ENCODE measurements at regions not wholly inside any gene's neighbourhood (a gene's known extent, or its start where the extent isn't known, plus 50 kb on each side); places are given as distances from the start of the nearest gene placed in this dataset.

DNA sequence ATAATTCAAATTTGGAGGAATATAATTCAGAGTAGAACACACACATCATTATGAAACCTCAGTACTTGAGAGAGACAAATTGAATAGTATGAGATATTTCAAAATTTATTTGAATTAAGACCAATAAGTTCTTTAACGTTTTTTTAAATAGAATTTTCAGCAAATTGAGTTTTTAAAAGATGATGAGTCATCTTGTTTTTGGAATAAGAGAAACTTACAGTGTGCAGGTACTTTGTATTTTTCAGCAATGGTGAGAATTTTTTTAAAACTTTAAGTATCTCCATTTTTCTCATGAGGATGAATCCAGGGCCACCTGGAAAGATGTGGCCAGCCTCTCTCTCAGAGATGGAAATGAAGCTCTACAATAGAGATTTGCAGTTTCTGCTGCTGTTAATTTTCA lies 1015.0 kb upstream of the TENM4 start:
- no peak for DNase-seq

DNA sequence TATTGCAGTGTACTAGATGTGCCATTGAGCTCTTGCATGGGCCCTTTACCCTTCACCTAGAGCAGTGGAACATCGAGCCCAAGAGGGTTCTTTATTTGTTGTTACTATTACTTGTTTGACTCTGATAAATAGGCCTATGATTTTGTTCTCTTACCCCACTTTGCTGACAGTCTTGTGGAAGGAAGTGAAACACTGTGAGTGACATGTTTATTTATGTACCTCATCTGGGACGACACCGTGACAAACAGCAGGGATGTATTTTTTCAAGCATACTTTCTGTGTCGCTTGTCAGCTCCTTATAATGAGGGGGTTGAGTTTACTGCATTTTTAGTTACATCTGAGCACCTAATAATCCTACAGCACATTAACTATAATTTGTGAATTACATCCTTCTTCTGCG lies 1010.3 kb upstream of the TENM4 start:
- DNase-seq, result no peak

DNA sequence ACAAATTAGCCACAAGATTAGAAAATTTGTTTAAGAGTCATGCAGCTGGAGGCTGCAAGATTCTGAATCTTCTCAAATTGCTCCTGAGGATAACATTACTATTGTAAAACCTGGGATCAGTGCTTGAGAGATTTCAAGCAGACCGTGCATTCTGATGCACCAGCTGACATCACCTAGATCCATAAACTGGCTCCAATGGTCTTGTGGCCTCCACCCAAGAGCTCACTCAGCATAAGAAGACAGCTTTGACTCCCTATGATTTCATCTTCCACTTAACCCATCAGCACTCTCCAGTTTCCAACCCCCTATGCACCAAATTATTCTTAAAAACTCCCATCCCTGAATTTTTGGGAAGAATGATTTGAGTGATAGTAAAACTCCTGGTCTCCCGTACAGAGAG lies 1007.9 kb upstream of the TENM4 start:
- DNase-seq, result no peak

DNA sequence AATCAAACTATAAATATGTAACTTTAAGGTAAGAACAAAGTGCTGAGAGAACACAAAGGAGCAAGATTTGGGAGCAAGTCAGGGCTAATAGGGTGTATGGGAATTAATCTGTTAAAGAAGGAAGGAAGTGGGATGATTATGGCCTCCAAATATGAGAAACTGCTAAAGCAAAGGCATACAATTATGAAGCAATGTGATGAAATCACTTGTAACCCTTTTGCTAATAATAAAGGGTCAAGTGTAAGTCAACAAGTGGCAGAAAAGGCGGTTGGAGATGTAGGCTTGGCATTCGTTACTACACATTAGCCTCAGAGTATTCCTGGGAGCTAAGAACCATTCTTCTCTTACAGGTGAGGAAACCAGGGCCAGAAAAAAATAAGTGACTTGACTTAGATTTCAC lies 1002.3 kb upstream of the TENM4 start:
- no peak for DNase-seq

GRCh38 chr11:80441821-80442220 lies 1001.0 kb upstream of the TENM4 start:
- DNase-seq, result no peak

DNA sequence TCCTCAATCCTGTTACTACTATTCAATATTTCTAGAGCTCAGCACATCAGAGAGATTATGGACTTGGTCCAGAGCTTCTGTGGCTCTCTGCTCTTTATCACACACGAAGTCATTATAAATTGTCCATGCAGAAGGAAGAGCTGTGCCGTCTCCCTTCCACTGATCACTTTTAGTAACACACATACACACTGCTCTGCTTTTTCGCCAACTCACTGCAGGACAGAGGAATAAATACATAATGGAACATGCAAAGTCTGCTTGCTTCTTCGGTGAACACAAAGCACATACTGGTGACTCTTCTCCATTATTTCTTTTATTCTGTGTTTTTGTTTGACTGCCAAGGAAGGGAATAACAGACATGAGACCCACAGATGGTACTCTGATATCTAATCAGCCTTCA lies 1000.0 kb upstream of the TENM4 start:
- DNase-seq, result no peak

DNA sequence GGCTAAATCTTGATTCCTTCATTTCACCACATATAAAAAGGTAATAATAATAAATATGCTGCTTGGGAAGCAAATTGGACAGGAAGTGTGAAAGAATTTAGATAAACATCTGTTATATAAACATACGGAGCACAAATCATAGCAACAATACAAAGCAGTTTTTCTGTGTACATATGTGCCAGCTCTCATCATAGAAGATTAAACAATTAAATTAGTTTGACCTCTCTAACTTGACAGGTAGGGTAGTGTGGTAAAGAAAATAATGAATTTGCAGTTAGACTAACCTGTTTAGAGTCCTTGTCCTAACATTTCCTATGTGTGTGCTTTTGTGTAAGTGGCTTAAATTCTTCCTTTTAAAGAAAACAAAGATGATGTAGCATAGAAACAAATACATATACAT lies 995.7 kb upstream of the TENM4 start:
- DNase-seq, result no peak

DNA sequence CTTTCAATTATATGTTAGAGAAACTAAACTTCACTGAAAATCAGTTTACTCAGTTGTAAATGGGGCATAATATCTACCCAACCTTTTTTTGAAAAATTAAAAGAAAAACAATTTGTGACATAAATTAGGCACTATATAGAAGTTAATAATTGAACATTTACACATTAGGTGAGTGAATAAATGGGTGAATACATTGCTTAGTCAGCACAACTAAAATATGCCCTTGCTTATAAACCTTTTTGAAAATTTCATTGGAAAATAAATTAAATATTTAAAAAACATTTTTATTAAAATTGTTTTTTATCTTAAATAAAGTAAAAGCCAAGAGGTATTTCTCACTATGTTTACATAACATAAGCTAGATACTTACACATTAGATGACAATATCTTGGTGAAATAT lies 994.5 kb upstream of the TENM4 start:
- DNase-seq, result no peak

DNA sequence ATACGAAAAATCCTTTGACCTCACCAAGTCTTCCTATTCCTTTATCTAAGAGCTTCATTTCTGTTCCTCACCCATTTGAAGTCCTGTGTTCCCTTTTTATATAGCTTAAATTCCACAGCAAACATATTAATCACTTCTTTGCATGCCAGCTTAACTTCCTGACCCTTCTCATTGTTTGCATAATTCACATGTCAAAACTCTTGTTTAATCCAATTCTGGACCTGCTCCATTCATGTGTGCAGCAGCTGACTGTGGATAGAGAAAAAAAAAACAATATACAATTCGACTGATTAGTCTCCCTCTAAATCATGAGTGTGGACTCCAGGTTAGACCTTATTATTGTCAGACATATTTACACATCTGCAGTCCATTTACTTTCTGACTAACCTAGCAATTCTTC lies 991.2 kb upstream of the TENM4 start:
- DNase-seq, result no peak

DNA sequence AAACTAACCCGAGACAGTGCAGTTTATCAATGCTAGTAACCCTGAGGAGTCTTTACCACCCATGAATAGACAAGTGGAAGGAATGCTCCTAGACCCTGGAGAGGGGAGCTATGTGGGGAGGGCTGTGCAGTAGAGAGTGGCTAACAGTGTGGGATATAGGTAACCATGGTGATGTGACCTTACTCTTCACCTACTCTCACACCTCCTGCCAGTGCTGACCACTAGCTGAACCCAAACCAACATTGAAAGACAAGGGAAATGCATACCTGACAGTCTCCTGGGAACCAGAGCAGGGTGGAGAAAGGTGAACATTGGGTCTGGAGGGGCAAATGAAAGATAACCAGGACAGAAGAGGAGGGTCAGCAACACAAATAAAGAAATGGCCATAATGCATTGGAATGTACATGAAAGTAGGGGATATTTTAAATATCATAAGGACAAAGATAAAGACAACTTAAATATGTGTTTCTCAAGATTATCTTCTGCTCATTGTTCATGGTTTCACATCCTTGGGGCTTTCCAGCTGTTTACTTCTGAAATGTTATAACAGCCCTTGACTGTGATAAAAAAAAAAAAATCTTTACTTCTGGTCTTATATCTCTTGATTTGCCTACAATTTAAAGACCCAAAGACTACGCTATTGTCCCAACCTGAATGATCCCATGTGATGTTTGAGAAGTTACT lies 983.3 kb upstream of the TENM4 start:
- no peak for DNase-seq

- DNase-seq, result no peak
These were observed 979.5 kb upstream of the TENM4 start for GRCh38 chr11:80420374-80420773.

- DNase-seq, result no peak
These were observed 976.9 kb upstream of the TENM4 start for GRCh38 chr11:80417681-80418080.

DNA sequence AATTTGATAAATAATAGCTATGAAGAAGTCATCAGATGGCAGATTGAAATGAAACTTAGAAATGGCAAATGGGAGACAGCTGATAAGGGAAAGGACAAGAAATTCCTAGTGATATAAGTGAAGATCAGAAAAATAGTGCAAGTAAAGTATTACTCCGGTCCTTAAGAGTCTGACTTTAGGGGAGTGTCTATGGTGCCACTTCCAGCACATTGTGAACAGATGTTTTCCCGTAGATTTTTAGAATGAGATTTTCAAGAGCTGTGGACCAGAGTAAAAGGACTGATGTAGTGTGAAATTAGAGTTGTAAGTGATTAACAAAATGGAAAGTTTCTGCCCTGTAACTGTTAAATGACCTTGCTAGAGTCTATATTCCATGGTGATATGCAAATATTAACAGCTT lies 974.8 kb upstream of the TENM4 start:
- no peak for DNase-seq

GRCh38 chr11:80414181-80415165 lies 973.6 kb upstream of the TENM4 start:
- no peak for DNase-seq

- DNase-seq, result no peak
These were observed 971.8 kb upstream of the TENM4 start for GRCh38 chr11:80412604-80413003.

- no peak for DNase-seq
These were observed 952.4 kb upstream of the TENM4 start for GRCh38 chr11:80393210-80393609.

- DNase-seq, result no peak
These were observed 949.7 kb upstream of the TENM4 start for GRCh38 chr11:80390505-80390904.

DNA sequence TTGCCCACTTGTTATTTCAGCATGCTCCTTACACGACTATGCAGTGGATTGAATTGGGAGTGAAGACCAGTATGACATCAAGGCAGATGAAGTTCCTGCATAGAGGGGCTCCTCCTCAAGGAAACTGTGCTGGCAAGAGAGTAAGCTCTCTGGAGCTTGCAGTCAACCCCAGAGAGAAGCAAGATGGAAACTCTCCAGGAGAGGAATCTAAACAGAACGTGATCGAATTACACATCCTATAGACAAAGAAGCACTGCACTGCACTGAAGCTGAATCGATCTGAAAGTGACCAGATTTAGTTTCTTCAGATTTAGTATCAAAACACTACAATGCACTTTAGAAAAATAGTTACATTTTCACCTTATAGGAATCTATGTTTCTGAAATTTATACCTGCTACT lies 947.7 kb upstream of the TENM4 start:
- no peak for DNase-seq

DNA sequence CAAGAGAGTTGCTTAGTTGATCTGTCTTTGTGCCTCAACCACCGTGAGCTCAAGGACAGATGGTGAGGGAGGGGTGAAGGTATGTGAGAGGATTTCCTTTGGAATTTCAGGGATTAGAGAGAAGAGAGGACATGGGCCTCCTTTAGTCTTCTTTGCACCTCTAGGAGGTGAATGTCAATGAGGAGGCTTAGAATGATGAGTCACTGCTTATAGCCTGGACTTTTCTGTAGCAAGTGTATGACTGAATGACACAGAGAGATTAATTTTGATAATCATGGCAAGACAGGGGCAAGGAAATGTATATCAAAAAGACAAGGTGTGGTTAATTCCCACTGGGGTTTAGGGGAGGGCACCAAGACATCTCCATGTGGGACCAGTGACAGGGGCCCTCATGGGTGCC lies 947.3 kb upstream of the TENM4 start:
- no peak for DNase-seq

DNA sequence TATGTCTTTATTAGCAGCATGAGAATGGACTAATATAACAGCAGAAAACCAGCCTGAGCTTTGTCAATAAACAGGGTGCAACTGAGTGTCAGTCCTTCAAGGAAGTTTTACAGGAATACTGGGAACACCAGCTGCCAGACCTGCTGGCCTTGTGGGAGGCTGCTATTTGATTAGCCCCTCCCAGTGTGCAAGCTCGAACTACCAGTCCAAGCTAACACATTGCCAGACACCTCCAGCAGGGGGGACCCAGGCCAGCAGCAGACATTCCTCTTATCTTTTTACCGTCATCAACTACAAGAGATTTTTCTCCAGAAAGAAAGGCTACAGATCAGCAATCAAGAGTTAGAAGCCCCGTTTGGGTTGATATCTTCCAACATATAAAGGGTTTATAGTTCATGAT lies 942.8 kb upstream of the TENM4 start:
- no peak for DNase-seq

DNA sequence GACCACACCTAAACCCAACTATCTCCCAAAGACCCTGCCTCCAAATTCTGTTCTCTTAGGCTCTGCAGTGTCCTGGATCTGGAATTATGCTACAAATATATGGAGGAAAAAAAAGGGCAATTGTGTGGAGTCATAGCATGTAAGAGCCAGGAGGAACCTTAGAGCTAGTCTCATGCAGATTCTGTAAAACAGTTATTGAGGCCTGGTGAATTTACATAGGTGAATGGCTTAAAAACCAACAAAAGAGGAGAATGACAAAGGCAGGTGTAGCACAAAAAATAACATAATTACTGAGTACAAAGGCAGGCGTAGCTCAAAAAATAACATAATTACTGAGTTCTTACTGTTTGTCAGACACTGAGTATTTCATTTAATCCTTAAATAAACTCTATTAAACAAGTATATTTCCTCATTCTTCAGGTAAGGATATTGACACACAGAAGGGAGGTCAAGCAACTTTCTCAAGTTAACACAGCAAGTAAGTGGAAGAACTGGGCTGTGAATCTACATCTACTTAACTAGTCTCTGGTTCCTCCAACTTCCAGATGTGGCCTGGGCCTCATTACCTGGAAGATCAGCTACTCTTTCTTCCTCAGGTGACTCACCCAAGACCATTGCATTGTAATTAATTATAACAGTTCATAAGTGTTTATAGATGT lies 938.9 kb upstream of the TENM4 start:
- no peak for DNase-seq

- no peak for DNase-seq
These were observed 931.1 kb upstream of the TENM4 start for GRCh38 chr11:80371931-80372330.

- no peak for DNase-seq
These were observed 925.1 kb upstream of the TENM4 start for GRCh38 chr11:80365980-80366379.

Data from bone marrow (tissue), 2 donors.